ENCODE measurements at regions not wholly inside any gene's neighbourhood (a gene's known extent, or its start where the extent isn't known, plus 50 kb on each side); places are given as distances from the start of the nearest gene placed in this dataset.

DNA sequence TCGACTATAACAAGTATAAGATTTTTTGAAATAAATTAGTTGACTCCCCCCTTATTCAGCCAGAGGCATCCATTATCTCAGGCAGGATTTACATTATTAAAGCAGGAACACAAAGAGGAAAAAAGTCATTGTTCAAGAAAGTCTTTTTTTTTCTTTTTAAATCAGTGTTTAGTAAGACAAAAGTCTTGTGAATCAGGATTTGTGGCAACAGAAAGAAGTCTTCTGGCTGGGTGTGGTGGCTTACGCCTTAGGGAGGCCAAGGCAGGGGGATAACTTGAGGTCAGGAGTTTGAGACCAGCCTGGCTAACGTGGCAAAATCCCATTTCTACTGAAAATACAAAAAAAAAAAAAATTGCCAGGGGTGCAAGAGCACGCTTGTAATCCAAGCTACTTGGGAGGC is 505.5 kb downstream of the LMO4 start:
- Histone ChIP-seq H3K27me3 (ENCODE audit: control insufficient read depth in 5 of 5, insufficient read depth in 4 of 5, low read length in 5 of 5) (no peaks in the 10 kb centered on the region), H3K36me3 (ENCODE audit: control insufficient read depth in 5 of 5, insufficient read depth in 5 of 5, low read length in 5 of 5) (no peaks in the 10 kb centered on the region), H3K9me3 (ENCODE audit: control insufficient read depth in 5 of 5, low read length in 5 of 5) (no peaks in the 10 kb centered on the region), H3K4me1 (ENCODE audit: control insufficient read depth in 5 of 5, insufficient read depth in 5 of 5, low read length in 5 of 5) (no peaks in the 10 kb centered on the region), H3K27ac (ENCODE audit: low read depth, low read length) (no peak overlapping the region), H3K9ac (ENCODE audit: low read length in 5 of 5) (no peak overlapping the region), H3K4me3 (ENCODE audit: low read depth in 1 of 5, low read length in 5 of 5) (no peak overlapping the region)

DNA sequence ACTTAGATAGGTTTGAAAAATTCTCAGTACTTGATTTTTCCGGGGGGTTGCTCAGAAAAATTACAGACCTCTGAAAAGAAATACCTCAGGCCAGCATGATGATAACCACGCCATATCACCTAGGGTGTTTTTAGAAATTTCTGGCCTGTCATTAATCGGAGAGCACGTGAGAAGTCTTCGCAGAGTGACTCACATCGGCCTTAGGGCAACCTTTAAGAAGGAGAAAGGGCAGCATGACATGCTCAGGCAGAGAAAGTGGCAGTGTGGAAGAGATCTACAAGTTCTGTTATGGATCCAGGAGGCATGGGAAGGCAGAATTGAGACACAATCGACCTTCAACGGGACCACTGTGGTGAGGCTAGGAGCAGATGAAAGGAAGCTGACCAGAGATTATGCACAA is 506.3 kb downstream of the LMO4 start:
- Histone ChIP-seq H3K9me3 (ENCODE audit: control insufficient read depth in 5 of 5, low read length in 5 of 5) (no peaks in the 10 kb centered on the region), H3K36me3 (ENCODE audit: control insufficient read depth in 5 of 5, insufficient read depth in 5 of 5, low read length in 5 of 5) (no peaks in the 10 kb centered on the region), H3K4me1 (ENCODE audit: control insufficient read depth in 5 of 5, insufficient read depth in 5 of 5, low read length in 5 of 5) (no peaks in the 10 kb centered on the region), H3K27me3 (ENCODE audit: control insufficient read depth in 5 of 5, insufficient read depth in 4 of 5, low read length in 5 of 5) (no peaks in the 10 kb centered on the region), H3K9ac (ENCODE audit: low read length in 5 of 5) (no peak overlapping the region), H3K27ac (ENCODE audit: low read depth, low read length) (no peak overlapping the region), H3K4me3 (ENCODE audit: low read depth in 1 of 5, low read length in 5 of 5) (no peak overlapping the region)

DNA sequence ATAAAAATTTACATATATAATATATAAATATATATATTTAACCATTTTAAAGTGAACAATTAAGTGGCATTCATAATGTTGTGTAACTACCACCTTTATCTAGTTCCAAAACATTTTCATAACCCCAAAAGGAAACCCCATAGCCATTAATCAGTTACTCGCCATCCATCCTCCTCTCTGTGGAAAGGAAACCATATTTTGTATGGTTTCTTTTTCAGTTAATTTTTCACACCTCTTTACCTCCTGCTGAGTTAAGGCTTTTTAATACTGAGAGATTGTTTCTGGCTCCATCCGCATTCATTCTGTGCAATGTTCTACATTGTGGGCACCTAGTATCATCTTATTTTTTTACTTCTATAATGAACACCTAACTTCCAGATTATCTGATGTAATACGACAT is 512.1 kb downstream of the LMO4 start:
- no peaks in the 10 kb centered on the region for H3K4me1 ChIP-seq (ENCODE audit: control insufficient read depth in 5 of 5, insufficient read depth in 5 of 5, low read length in 5 of 5)
- no peaks in the 10 kb centered on the region for H3K36me3 ChIP-seq (ENCODE audit: control insufficient read depth in 5 of 5, insufficient read depth in 5 of 5, low read length in 5 of 5)
- no peak overlapping the region for H3K9ac ChIP-seq (ENCODE audit: low read length in 5 of 5)
- H3K9me3 ChIP-seq (ENCODE audit: control insufficient read depth in 5 of 5, low read length in 5 of 5), result peaks cover 0 to 4% (median 0%) of the 10 kb centered on the region in 5 donors
- no peaks in the 10 kb centered on the region for H3K27me3 ChIP-seq (ENCODE audit: control insufficient read depth in 5 of 5, insufficient read depth in 4 of 5, low read length in 5 of 5)
- H3K27ac ChIP-seq (ENCODE audit: low read depth, low read length), result no peak overlapping the region
- H3K4me3 ChIP-seq (ENCODE audit: low read depth in 1 of 5, low read length in 5 of 5), result no peak overlapping the region

DNA sequence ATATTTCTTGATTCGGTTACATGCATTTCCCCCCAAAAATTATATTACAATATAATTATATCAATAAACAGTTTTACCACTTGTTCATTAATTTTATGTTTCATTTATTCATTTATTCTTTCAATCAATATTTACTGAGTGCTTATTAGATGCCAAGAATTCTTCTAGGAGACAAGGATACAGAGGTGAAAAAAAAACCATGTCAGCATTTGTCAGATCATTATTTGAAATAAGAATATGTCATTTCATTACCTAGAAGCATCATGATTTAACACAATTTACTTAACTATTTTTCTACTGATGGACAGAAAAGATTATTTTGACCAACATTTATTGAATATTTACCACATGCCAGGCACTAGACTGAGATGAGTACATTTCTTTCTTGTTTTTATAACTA is 512.7 kb downstream of the LMO4 start:
- H3K4me1 ChIP-seq (ENCODE audit: control insufficient read depth in 5 of 5, insufficient read depth in 5 of 5, low read length in 5 of 5), result no peaks in the 10 kb centered on the region
- H3K9me3 ChIP-seq (ENCODE audit: control insufficient read depth in 5 of 5, low read length in 5 of 5), result peaks cover 0 to 4% (median 0%) of the 10 kb centered on the region in 5 donors
- no peak overlapping the region for H3K27ac ChIP-seq (ENCODE audit: low read depth, low read length)
- no peak overlapping the region for H3K9ac ChIP-seq (ENCODE audit: low read length in 5 of 5)
- no peaks in the 10 kb centered on the region for H3K27me3 ChIP-seq (ENCODE audit: control insufficient read depth in 5 of 5, insufficient read depth in 4 of 5, low read length in 5 of 5)
- no peaks in the 10 kb centered on the region for H3K36me3 ChIP-seq (ENCODE audit: control insufficient read depth in 5 of 5, insufficient read depth in 5 of 5, low read length in 5 of 5)
- H3K4me3 ChIP-seq (ENCODE audit: low read depth in 1 of 5, low read length in 5 of 5), result no peak overlapping the region

DNA sequence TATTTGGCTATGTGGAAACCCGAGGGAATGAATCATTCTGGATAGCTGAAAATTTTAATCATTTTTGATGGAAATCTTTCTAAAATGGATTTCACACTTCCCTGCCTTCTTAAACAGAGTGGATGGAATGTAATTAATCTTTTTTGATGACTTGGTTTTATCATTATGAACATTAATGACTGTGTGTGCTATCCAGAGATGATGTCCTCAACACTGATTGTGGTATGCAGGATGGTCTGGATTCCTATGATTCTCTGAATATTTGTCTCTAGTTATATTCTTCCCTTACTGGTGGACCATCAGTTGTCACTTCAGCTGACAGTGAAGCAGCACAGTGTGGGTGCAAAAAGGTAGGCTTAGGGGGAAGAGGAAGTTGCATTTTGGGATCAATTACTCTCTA is 513.5 kb downstream of the LMO4 start:
- Histone ChIP-seq H3K27ac (ENCODE audit: low read depth, low read length) (no peak overlapping the region), H3K4me1 (ENCODE audit: control insufficient read depth in 5 of 5, insufficient read depth in 5 of 5, low read length in 5 of 5) (no peaks in the 10 kb centered on the region), H3K36me3 (ENCODE audit: control insufficient read depth in 5 of 5, insufficient read depth in 5 of 5, low read length in 5 of 5) (no peaks in the 10 kb centered on the region), H3K9ac (ENCODE audit: low read length in 5 of 5) (no peak overlapping the region), H3K27me3 (ENCODE audit: control insufficient read depth in 5 of 5, insufficient read depth in 4 of 5, low read length in 5 of 5) (no peaks in the 10 kb centered on the region), H3K4me3 (ENCODE audit: low read depth in 1 of 5, low read length in 5 of 5) (no peak overlapping the region), H3K9me3 (ENCODE audit: control insufficient read depth in 5 of 5, low read length in 5 of 5) (peaks cover 0 to 4% (median 0%) of the 10 kb centered on the region in 5 donors)

DNA sequence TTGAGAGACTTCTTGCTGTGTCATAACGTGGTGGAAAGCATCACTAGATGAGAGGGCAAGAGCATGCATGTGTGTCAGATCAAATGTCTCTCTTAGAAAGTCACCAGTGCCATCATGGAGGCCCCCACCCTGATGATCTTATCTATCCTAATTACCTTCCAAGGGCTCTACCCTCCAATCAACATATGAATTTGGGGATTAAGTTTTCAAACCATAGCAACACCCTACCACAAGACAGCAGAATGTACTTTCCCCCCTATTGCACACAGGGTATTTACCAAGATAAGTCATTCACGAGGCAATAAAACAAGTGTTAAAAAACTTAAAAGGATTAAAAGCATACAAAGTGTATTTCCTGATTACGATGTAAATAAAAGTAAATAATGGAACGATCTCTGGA is 515.6 kb downstream of the LMO4 start:
- Histone ChIP-seq H3K27me3 (ENCODE audit: control insufficient read depth in 5 of 5, insufficient read depth in 4 of 5, low read length in 5 of 5) (no peaks in the 10 kb centered on the region), H3K4me3 (ENCODE audit: low read depth in 1 of 5, low read length in 5 of 5) (no peak overlapping the region), H3K36me3 (ENCODE audit: control insufficient read depth in 5 of 5, insufficient read depth in 5 of 5, low read length in 5 of 5) (no peaks in the 10 kb centered on the region), H3K9ac (ENCODE audit: low read length in 5 of 5) (no peak overlapping the region), H3K27ac (ENCODE audit: low read depth, low read length) (no peak overlapping the region), H3K9me3 (ENCODE audit: control insufficient read depth in 5 of 5, low read length in 5 of 5) (peaks cover 0 to 4% (median 0%) of the 10 kb centered on the region in 5 donors), H3K4me1 (ENCODE audit: control insufficient read depth in 5 of 5, insufficient read depth in 5 of 5, low read length in 5 of 5) (no peaks in the 10 kb centered on the region)

DNA sequence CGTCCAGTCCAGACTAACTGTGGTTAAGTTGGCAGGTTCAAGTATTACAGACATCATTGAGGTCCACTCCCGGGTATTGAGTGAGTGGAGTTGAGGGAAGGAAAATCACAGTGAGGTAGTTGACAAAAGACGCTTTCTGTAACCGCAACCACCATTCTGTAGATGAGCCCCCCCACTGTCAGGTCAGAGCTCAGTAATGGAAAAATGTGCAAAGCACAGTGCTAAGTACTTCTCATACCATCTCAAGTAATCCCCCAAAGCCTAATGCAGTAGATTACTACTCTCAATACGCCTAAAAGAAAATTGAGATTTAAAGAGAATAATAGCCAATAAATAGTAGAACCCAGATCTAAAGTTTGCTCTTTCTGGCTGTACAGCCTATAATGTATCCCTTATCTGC is 522.8 kb downstream of the LMO4 start:
- H3K9ac ChIP-seq (ENCODE audit: low read length in 5 of 5), result no peak overlapping the region
- no peak overlapping the region for H3K4me3 ChIP-seq (ENCODE audit: low read depth in 1 of 5, low read length in 5 of 5)
- no peak overlapping the region for H3K27ac ChIP-seq (ENCODE audit: low read depth, low read length)
- no peaks in the 10 kb centered on the region for H3K4me1 ChIP-seq (ENCODE audit: control insufficient read depth in 5 of 5, insufficient read depth in 5 of 5, low read length in 5 of 5)
- no peaks in the 10 kb centered on the region for H3K9me3 ChIP-seq (ENCODE audit: control insufficient read depth in 5 of 5, low read length in 5 of 5)
- no peaks in the 10 kb centered on the region for H3K36me3 ChIP-seq (ENCODE audit: control insufficient read depth in 5 of 5, insufficient read depth in 5 of 5, low read length in 5 of 5)
- no peaks in the 10 kb centered on the region for H3K27me3 ChIP-seq (ENCODE audit: control insufficient read depth in 5 of 5, insufficient read depth in 4 of 5, low read length in 5 of 5)

DNA sequence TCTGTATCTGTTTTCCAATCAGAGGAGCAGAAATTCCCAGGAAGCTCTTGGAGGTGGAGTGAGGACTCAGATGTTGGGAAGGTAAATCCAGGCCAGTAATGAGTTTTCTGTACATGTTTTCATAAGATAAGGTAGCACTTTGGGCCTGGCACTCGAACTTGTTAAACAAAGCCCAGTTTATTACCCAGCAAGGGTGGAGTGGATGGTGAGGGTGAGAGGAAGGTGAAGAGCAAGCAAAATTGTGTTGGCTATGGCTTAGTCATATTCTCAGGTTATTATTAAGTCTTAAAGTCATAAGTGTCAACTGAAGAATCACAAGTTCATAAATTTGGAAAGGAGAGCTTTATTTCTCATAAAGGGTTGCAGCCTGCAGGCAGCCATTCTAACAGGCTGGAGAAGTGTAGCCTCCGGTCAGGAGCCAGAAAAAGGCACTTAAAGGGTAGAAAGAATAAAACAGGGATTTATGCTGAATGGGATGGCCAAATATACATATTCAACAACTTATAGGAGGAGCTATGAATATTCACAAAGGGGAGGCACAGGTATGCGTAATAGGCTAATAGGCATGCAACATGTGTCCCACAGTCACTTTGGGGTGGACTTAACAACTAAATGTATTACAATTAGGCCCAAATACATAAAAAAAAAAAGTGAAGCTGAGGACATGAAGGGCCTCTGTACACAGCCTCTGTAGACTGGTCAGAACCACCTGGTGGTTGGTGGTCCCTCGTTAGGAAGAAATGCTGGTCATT is 523.9 kb downstream of the LMO4 start:
- Histone ChIP-seq H3K9me3 (ENCODE audit: control insufficient read depth in 5 of 5, low read length in 5 of 5) (no peaks in the 10 kb centered on the region), H3K9ac (ENCODE audit: low read length in 5 of 5) (no peak overlapping the region), H3K27me3 (ENCODE audit: control insufficient read depth in 5 of 5, insufficient read depth in 4 of 5, low read length in 5 of 5) (no peaks in the 10 kb centered on the region), H3K36me3 (ENCODE audit: control insufficient read depth in 5 of 5, insufficient read depth in 5 of 5, low read length in 5 of 5) (no peaks in the 10 kb centered on the region), H3K4me1 (ENCODE audit: control insufficient read depth in 5 of 5, insufficient read depth in 5 of 5, low read length in 5 of 5) (no peaks in the 10 kb centered on the region), H3K4me3 (ENCODE audit: low read depth in 1 of 5, low read length in 5 of 5) (no peak overlapping the region), H3K27ac (ENCODE audit: low read depth, low read length) (no peak overlapping the region)

DNA sequence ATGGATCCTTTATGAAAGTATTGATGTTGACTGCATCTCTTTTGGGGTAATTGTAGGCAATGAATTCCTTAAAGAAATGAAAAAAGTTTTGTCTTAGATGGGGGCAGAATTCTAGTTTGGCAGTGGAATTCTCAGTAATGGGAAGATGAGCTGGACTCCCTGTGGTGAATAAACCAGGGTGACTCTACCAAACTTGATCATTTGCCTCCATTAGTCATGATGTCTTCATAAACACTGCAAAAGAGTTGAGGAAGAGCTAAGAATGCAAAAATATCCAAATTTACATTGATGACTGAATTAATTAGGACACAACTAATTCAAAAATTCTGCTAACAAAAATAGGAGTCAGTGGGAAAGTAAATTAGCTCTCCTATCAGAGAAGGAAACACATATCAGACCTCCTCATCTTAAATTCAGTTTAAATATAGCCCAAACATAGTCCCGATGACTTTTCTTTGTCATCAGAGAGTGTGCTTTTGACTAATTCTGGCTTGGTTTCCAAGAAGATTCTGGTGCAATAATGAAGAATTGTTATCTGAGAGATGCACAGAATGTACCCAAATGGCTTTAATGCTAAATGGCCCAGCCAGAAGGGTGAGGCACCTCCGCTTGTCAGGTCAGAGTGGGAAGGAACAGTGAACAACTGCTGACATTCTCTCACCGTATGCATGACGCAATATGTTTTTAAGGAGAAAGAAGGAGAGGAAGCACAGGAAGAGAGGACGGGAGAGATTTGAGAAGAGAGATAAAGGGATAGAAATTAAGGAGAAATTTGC is 525.1 kb downstream of the LMO4 start:
- Histone ChIP-seq H3K9me3 (ENCODE audit: control insufficient read depth in 5 of 5, low read length in 5 of 5) (peaks cover 0 to 3% (median 0%) of the 10 kb centered on the region in 5 donors), H3K4me1 (ENCODE audit: control insufficient read depth in 5 of 5, insufficient read depth in 5 of 5, low read length in 5 of 5) (no peaks in the 10 kb centered on the region), H3K36me3 (ENCODE audit: control insufficient read depth in 5 of 5, insufficient read depth in 5 of 5, low read length in 5 of 5) (no peaks in the 10 kb centered on the region), H3K27me3 (ENCODE audit: control insufficient read depth in 5 of 5, insufficient read depth in 4 of 5, low read length in 5 of 5) (no peaks in the 10 kb centered on the region), H3K27ac (ENCODE audit: low read depth, low read length) (no peak overlapping the region), H3K9ac (ENCODE audit: low read length in 5 of 5) (no peak overlapping the region), H3K4me3 (ENCODE audit: low read depth in 1 of 5, low read length in 5 of 5) (no peak overlapping the region)

DNA sequence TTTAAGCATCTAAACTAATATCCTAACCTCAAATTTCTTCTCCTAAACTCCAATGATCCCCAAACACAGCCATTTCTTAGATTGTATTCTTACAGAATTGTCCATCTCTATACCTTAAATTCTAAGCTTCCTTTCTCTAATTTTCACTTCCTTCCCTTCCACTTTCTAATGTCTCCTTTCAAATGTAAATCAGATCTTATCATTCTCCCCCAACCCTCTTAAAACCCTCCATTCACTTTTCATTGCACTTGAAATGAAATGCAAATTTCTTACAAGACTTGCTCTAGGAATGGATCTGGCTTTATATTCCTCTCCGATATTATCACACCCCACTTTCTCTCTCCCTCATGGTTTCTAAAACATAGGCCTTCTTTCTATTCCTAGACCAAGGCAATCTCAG is 534.6 kb downstream of the LMO4 start:
- Histone ChIP-seq H3K27ac (ENCODE audit: low read depth, low read length) (no peak overlapping the region), H3K9me3 (ENCODE audit: control insufficient read depth in 5 of 5, low read length in 5 of 5) (peaks cover 0 to 4% (median 0%) of the 10 kb centered on the region in 5 donors), H3K36me3 (ENCODE audit: control insufficient read depth in 5 of 5, insufficient read depth in 5 of 5, low read length in 5 of 5) (no peaks in the 10 kb centered on the region), H3K4me1 (ENCODE audit: control insufficient read depth in 5 of 5, insufficient read depth in 5 of 5, low read length in 5 of 5) (no peaks in the 10 kb centered on the region), H3K9ac (ENCODE audit: low read length in 5 of 5) (no peak overlapping the region), H3K4me3 (ENCODE audit: low read depth in 1 of 5, low read length in 5 of 5) (no peak overlapping the region), H3K27me3 (ENCODE audit: control insufficient read depth in 5 of 5, insufficient read depth in 4 of 5, low read length in 5 of 5) (no peaks in the 10 kb centered on the region)

Measured in subcutaneous abdominal adipose tissue (tissue), 5 donors.